H1 (cell line): ENCODE measurements at regions not wholly inside any gene's neighbourhood (a gene's known extent, or its start where the extent isn't known, plus 50 kb on each side); places are given as distances from the start of the nearest gene placed in this dataset.

Source experiments
- CBX5 ChIP-seq: fragments of 300-800, 300-1000 bp; sonication (generic); IDR thresholded peaks from 2 replicates; pipeline ENCODE4 v1.7.1; 2016; ENCODE audit warnings: antibody characterized with exemption, low read length, low read depth
- ZNF274 ChIP-seq: IDR thresholded peaks from 2 replicates; pipeline ENCODE4 v1.7.0; 2012; ENCODE audit warnings: low read length, borderline replicate concordance; ENCODE audit errors: extremely low read depth
- TF ChIP-seq, protein P1 (sequence below), 3 experiments: IDR thresholded peaks; 1 replicate in 2 of 3; 2 replicates in 1 of 3; pipeline versions ENCODE4 v1.5.1 to v1.6.1; 2011; ENCODE audit warnings: low read length in 3 of 3, mild to moderate bottlenecking in 3 of 3, inconsistent platforms in 2 of 3, low read depth in 1 of 3, moderate library complexity in 1 of 3; ENCODE audit not compliant: insufficient read depth in 1 of 3; ENCODE audit errors: control extremely low read depth in 1 of 3

DNA sequence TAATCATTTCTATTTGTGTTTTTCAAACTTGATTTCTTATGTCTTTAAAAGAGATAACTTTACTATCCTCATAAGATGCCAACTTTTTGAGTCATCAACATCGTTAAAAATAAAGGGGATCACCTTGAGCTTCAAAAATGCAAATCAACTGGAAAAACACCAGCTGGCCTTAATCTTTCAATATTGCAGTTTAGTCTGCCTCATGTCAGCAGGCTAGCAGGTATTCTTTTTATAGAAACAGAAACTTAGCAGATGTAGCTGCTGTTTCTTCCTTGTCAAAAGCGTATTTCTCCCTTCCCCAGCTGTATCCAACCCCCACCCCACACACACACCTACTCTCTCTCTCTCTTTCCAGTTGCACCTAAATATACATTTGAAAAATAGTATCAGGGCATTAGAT is 154.1 kb upstream of the ZNF804A start:
- TF ChIP-seq CBX5 = no peak
- TF ChIP-seq, protein P1, sequence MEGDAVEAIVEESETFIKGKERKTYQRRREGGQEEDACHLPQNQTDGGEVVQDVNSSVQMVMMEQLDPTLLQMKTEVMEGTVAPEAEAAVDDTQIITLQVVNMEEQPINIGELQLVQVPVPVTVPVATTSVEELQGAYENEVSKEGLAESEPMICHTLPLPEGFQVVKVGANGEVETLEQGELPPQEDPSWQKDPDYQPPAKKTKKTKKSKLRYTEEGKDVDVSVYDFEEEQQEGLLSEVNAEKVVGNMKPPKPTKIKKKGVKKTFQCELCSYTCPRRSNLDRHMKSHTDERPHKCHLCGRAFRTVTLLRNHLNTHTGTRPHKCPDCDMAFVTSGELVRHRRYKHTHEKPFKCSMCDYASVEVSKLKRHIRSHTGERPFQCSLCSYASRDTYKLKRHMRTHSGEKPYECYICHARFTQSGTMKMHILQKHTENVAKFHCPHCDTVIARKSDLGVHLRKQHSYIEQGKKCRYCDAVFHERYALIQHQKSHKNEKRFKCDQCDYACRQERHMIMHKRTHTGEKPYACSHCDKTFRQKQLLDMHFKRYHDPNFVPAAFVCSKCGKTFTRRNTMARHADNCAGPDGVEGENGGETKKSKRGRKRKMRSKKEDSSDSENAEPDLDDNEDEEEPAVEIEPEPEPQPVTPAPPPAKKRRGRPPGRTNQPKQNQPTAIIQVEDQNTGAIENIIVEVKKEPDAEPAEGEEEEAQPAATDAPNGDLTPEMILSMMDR (IDR thresholded peaks at IDR 0.05; ENCODE audit: control extremely low read depth in 1 of 3, insufficient read depth in 1 of 3, low read depth in 1 of 3, low read length in 3 of 3) = no peak
- TF ChIP-seq ZNF274 = no peak
